Adipocyte (in vitro differentiated cells): ENCODE measurements at regions not wholly inside any gene's neighbourhood (a gene's known extent, or its start where the extent isn't known, plus 50 kb on each side); places are given as distances from the start of the nearest gene placed in this dataset.

Source experiments
- DNase-seq: peaks from one replicate; pipeline ENCODE4 v3.0.0-alpha.2; 2015; ENCODE audit warnings: low read depth
- H3K27me3 ChIP-seq: replicated peaks from 2 replicates; pipeline ENCODE4 v1.7.0; 2013; ENCODE audit warnings: mild to moderate bottlenecking, low read length, moderate library complexity; ENCODE audit not compliant: control insufficient read depth, insufficient read depth
- H3K36me3 ChIP-seq: 2 replicates; pipeline ENCODE4 v1.7.0; 2013; ENCODE audit warnings: low read length, mild to moderate bottlenecking, moderate library complexity; ENCODE audit not compliant: control insufficient read depth, insufficient read depth, severe bottlenecking
- H3K4me1 ChIP-seq: 2 replicates; pipeline ENCODE4 v1.7.0; 2013; ENCODE audit warnings: mild to moderate bottlenecking, low read length, moderate library complexity; ENCODE audit not compliant: control insufficient read depth, insufficient read depth
- H3K4me3 ChIP-seq: 2 replicates; pipeline ENCODE4 v1.7.0; 2013; ENCODE audit warnings: mild to moderate bottlenecking, low read length, moderate library complexity
- H3K9ac ChIP-seq: 2 replicates; pipeline ENCODE4 v1.7.0; 2013; ENCODE audit warnings: mild to moderate bottlenecking, low read length, moderate library complexity
- H3K9me3 ChIP-seq: 2 replicates; pipeline ENCODE4 v1.7.0; 2013; ENCODE audit warnings: mild to moderate bottlenecking, low read length, moderate library complexity; ENCODE audit not compliant: control insufficient read depth

DNA sequence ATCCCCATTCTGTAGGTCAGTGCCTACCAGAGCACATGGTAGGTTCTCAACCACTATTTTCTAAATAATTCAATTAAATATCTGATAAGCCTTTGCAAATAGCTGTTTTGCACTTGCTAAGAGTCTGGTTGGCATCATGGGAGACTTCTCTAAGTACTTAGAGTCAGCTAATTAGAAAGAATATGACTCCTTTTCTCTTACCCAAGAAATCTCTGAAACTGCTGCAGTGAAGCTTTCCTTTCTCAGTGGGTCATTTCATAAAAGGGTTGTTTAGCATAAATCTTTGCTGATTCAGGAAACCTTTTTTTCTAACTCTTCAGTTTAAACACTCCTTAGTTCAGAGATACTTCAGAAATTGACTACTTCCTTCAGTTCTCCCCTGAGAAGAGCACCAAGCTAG is 438.9 kb downstream of the ADRA2A start:
- Histone ChIP-seq H3K27me3 (peaks cover 22% of the 10 kb centered on the region), H3K4me3 (no peak overlapping the region), H3K9me3 (no peaks in the 10 kb centered on the region), H3K9ac (no peak overlapping the region), H3K36me3 (no peaks in the 10 kb centered on the region), H3K4me1 (no peaks in the 10 kb centered on the region)
- no peak for DNase-seq

DNA sequence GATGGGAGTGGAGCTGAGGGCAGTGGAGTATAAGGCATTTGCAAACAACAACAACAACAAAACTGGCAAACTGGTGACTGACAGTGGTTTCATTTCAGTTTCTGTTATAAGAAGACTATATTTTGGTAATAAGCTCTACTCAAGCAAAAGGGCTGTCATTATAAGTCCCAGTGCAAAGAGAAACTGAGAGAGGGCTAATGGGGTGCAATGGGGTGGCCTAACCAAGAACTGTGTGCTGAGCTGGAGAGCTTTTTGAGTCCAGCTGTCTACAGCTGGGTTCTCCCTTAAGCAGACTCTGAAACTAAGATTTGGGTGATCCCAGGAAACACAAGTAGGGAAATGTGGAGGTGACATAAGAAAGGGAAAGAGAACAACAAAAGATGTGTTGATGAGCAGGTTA is 439.3 kb downstream of the ADRA2A start:
- Histone ChIP-seq H3K4me3 (no peak overlapping the region), H3K9ac (no peak overlapping the region), H3K9me3 (no peaks in the 10 kb centered on the region), H3K4me1 (no peaks in the 10 kb centered on the region), H3K36me3 (no peaks in the 10 kb centered on the region), H3K27me3 (peaks cover 22% of the 10 kb centered on the region)
- DNase-seq = no peak

DNA sequence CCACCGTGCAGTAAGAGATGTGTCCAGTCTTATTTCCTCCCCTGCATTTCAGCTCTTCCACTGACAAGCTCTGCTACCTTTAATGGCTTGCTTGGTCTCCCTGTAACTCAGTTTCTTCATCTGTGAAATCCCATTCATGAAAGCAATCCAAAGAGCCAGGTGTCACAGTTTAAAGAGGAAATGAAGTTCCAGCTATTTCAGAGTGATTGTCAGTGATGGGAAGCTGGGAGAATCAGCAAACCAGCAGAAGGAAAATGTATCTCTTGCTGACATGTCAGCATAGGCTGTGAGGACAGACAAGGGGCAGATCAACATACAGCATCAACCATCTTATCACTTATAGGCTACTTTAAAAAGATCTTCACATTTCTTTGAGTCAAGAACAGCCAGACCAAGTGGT is 445.3 kb downstream of the ADRA2A start:
- H3K27me3 ChIP-seq = peaks cover 4% of the 10 kb centered on the region
- no peak overlapping the region for H3K4me3 ChIP-seq
- no peak for DNase-seq
- no peaks in the 10 kb centered on the region for H3K4me1 ChIP-seq
- H3K9ac ChIP-seq = no peak overlapping the region
- no peaks in the 10 kb centered on the region for H3K36me3 ChIP-seq
- no peaks in the 10 kb centered on the region for H3K9me3 ChIP-seq

DNA sequence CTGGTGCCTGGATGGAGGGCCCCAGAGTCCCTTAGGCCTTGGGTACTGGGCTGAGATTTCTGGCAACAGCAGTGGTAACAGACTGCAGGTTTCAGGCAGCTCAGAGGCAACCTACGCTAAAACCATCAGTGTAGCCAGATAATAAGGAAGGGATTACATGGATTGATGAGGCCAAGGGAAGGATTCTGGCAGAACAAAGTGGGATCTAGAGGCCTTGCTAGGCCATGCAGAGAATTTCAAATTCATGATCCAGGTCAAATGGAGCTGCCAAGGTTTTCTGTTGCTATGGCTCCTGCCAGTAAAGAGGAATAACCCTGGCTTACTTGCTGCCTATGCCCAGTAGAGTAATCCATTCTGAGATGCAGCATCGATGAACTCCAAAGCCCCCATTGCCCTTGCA is 445.7 kb downstream of the ADRA2A start:
- Histone ChIP-seq H3K9me3 (no peaks in the 10 kb centered on the region), H3K27me3 (peaks cover 4% of the 10 kb centered on the region), H3K4me3 (no peak overlapping the region), H3K9ac (no peak overlapping the region), H3K36me3 (no peaks in the 10 kb centered on the region), H3K4me1 (no peaks in the 10 kb centered on the region)
- no peak for DNase-seq

DNA sequence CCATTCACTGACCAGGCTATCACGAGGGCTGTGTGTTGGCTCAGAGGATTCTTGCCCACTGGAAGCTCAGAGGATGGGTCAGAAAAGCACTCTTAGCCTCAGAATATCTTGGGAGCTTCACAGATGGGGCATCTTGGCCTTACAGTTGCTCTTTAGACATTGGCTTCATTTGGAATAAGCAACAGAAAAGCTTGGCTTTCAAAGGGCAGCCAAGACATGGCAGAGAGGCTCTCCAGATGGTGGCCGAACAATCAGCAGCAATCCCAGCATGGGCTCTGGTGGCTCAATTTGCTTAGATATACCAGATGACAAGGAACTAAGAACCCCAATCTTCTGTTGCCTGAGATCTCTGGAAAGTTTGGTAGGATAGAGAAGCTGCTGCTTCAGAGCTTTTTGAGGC is 446.2 kb downstream of the ADRA2A start:
- no peak overlapping the region for H3K9ac ChIP-seq
- peaks cover 4% of the 10 kb centered on the region for H3K27me3 ChIP-seq
- no peaks in the 10 kb centered on the region for H3K9me3 ChIP-seq
- H3K4me3 ChIP-seq = no peak overlapping the region
- no peaks in the 10 kb centered on the region for H3K36me3 ChIP-seq
- H3K4me1 ChIP-seq = no peaks in the 10 kb centered on the region
- no peak for DNase-seq

DNA sequence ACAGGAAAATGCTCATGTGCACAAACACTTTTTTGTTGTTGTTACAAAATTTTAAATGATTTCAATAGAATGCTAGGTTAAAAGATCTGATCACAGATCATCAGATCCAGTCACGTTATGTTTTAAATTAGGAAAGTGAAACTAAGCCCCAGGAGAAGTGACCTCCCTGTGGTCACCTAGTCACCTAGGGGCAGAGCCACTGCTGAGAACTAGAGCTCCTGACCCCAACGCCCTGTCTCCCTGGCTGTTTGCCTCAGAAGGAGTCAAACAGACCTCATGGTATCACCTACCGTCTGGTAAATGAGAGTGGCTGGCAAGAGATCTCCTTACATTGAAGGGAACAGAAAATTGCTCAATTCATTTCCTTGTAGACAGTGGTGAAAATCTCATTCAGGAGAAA is 447.3 kb downstream of the ADRA2A start:
- no peak overlapping the region for H3K9ac ChIP-seq
- H3K27me3 ChIP-seq = peaks cover 4% of the 10 kb centered on the region
- no peaks in the 10 kb centered on the region for H3K4me1 ChIP-seq
- DNase-seq = no peak
- H3K4me3 ChIP-seq = no peak overlapping the region
- H3K36me3 ChIP-seq = no peaks in the 10 kb centered on the region
- H3K9me3 ChIP-seq = no peaks in the 10 kb centered on the region

DNA sequence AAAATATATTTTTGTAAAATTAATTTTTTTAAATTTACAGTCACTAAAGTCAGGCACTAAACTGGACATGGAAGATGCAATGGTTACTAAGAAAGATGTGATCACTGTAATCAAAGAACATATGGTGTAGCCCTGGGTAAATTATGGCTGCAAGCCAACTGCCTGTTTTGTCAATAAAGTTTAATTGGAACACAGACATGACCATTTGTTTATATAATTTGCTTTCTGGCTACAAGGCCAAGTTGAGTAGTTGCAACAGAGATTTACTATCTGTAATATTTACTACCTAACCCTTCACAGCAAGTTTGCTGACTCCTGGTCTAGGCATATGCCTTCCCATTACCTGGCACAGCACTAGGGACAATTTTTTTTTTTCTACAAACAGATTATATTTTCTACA is 448.9 kb downstream of the ADRA2A start:
- no peak overlapping the region for H3K9ac ChIP-seq
- no peak for DNase-seq
- no peaks in the 10 kb centered on the region for H3K36me3 ChIP-seq
- no peaks in the 10 kb centered on the region for H3K9me3 ChIP-seq
- peaks cover 4% of the 10 kb centered on the region for H3K27me3 ChIP-seq
- H3K4me1 ChIP-seq = no peaks in the 10 kb centered on the region
- no peak overlapping the region for H3K4me3 ChIP-seq

DNA sequence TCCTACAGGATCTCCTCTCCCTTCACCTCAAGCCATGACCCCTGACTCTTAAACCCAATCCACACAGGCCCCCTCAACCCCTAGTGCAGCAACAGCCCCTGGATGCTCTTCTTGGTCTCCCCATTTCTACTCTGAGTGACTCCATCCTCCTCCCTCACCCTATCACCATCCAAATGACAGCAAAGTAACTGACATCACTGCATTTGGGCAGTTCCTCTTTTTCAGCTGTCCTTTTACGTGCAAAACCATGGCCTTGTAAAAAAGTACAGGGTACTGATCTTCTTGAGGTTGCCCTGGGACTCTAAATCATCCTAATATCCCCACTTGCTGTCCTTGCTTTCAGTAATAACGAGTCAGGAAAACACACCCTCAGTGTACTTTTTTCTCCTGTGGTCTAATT is 454.9 kb downstream of the ADRA2A start:
- DNase-seq = no peak
- H3K27me3 ChIP-seq = no peaks in the 10 kb centered on the region

DNA sequence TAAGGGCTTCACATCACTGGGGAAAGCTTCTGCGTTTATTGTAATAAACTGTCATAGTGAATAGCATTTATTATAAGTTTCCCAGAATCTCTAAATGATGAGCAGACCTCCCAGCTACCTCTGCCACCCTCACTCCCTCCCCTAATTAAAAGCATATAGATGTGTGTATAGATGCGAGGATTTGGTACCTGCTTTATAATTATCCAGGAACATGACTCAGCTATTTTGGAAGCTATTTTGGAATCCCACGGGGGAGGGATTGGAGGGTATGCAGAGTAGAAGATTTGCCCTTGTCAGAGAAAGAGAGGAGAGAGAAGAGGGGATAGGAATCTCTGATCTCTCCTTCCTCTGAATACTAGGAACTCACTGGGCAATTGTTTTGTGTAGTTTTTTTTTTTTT is 455.3 kb downstream of the ADRA2A start:
- Histone ChIP-seq H3K4me1 (no peaks in the 10 kb centered on the region), H3K36me3 (no peaks in the 10 kb centered on the region), H3K9me3 (no peaks in the 10 kb centered on the region)

More for the DNA sequence above, 454.9 kb downstream of the ADRA2A start:
- Histone ChIP-seq H3K4me3 (no peak overlapping the region), H3K9me3 (no peaks in the 10 kb centered on the region), H3K4me1 (no peaks in the 10 kb centered on the region), H3K9ac (no peak overlapping the region), H3K36me3 (no peaks in the 10 kb centered on the region)

DNA sequence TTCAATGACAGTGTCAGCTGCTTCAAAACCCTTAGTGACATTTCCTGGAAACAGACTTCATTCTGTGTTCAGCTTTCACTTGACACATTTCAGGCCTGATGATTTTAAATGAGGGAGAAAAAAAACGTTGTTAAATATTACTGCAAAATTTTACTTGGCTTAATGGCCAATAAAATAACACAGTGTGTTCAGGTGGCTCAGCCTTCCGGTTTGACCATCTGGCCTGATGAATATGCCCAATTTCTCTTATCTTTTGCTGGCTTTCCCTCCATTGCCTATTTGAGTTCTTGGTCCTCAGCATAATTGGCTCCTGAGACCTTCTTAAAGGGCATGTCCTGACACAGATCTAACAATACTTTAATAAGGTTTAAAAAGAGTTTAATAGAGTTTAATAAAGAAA is 462.4 kb downstream of the ADRA2A start:
- H3K27me3 ChIP-seq = no peaks in the 10 kb centered on the region
- H3K9ac ChIP-seq = no peak overlapping the region
- no peak for DNase-seq
- H3K9me3 ChIP-seq = no peaks in the 10 kb centered on the region
- H3K4me3 ChIP-seq = no peak overlapping the region
- H3K4me1 ChIP-seq = no peaks in the 10 kb centered on the region
- no peaks in the 10 kb centered on the region for H3K36me3 ChIP-seq

More for the DNA sequence above, 455.3 kb downstream of the ADRA2A start:
- H3K27me3 ChIP-seq = no peaks in the 10 kb centered on the region
- no peak overlapping the region for H3K9ac ChIP-seq
- H3K4me3 ChIP-seq = no peak overlapping the region
- no peak for DNase-seq

DNA sequence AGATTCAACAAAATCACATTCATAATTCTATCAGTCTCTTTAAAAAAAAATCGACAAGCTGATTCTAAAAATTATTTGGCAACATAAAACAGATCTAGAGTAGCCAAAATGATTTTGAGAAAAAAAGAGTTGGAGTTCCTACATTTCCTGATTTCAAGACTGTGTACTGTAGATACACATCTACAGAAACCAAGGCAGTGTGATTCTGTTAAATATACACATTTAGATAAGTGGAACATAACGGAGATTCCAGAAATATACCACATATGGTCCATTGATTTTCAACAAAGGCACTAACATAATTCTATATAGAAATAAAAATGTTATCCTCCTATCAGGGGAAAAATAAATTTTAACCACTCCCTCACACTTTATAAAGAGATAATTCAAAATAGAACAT is 467.0 kb downstream of the ADRA2A start:
- Histone ChIP-seq H3K9ac (no peak overlapping the region), H3K4me1 (no peaks in the 10 kb centered on the region), H3K36me3 (no peaks in the 10 kb centered on the region), H3K4me3 (no peak overlapping the region), H3K9me3 (no peaks in the 10 kb centered on the region), H3K27me3 (no peaks in the 10 kb centered on the region)
- DNase-seq = no peak

DNA sequence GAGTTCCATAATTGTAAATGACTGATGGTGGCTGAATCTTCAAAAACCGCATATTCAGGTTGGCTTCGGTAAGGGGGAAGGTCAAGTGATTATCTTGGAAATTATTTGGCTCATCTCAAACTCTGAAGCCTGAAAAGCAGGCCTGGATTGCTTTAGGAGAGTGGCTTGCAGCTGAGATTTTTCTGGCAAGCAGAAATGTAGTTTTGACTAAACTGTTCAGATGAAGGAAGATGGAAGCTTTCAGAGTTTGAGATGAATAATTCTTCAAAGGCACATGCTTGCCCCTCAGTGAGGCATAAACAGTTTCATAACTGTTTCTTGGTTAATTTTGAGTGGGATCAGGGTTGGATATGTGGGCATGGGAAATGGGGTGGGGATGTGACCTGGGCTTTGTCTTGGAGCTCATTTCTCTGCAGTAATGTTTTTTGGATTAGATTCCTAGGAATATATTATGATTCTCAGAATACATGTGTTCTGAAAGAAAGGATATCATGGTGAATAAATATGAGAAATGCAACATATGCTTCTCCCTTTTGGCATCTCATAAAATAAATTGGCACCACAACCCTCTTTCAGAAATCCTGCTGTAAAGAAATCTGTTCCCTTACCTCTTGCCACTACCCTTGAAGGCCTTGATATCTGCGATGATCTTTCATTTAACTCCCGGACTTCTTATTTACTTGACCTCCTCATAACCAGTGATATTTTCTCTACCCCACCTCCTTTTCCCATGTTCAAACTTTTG is 469.2 kb downstream of the ADRA2A start:
- H3K4me1 ChIP-seq = no peaks in the 10 kb centered on the region
- no peak for DNase-seq
- H3K36me3 ChIP-seq = no peaks in the 10 kb centered on the region
- H3K27me3 ChIP-seq = no peaks in the 10 kb centered on the region
- no peak overlapping the region for H3K9ac ChIP-seq
- H3K9me3 ChIP-seq = no peaks in the 10 kb centered on the region
- H3K4me3 ChIP-seq = no peak overlapping the region
